ENCODE measurements at regions not wholly inside any gene's neighbourhood (a gene's known extent, or its start where the extent isn't known, plus 50 kb on each side); places are given as distances from the start of the nearest gene placed in this dataset.

GRCh38 chr9:87249029-87249428 is 248.6 kb upstream of the DAPK1 start:
- no peaks in the 10 kb centered on the region for H3K36me3 ChIP-seq
- DNase-seq, result no peak
- no peak overlapping the region for H3K4me3 ChIP-seq
- no peaks in the 10 kb centered on the region for H3K4me1 ChIP-seq
- H3K27ac ChIP-seq, result no peak overlapping the region
- no peaks in the 10 kb centered on the region for H3K9me3 ChIP-seq (replicated peaks)
- no peaks in the 10 kb centered on the region for H3K27me3 ChIP-seq

- no peaks in the 10 kb centered on the region for H3K9me3 ChIP-seq (replicated peaks)
- no peak overlapping the region for H3K4me3 ChIP-seq
- H3K27ac ChIP-seq, result no peak overlapping the region
- H3K27me3 ChIP-seq, result no peaks in the 10 kb centered on the region
- DNase-seq, result no peak
- H3K4me1 ChIP-seq, result peaks cover under 1% of the 10 kb centered on the region; the same call in 1 of the 2 replicates
- H3K36me3 ChIP-seq, result no peaks in the 10 kb centered on the region
Observed at GRCh38 chr9:87250205-87250604, 247.5 kb upstream of the DAPK1 start.

GRCh38 chr9:87255431-87256155 is 242.1 kb upstream of the DAPK1 start:
- Histone ChIP-seq H3K36me3 (no peaks in the 10 kb centered on the region), H3K27ac (no peak overlapping the region), H3K27me3 (no peaks in the 10 kb centered on the region), H3K4me3 (no peak overlapping the region), H3K4me1 (peaks cover 36% of the 10 kb centered on the region), H3K9me3 (replicated peaks) (peaks cover 5% of the 10 kb centered on the region)
- no peak for DNase-seq

GRCh38 chr9:87256973-87257372 is 240.7 kb upstream of the DAPK1 start:
- peak; percentile 81 to 96 for DNase-seq
- no peak overlapping the region for H3K4me3 ChIP-seq
- H3K27ac ChIP-seq, result peak overlapping the region; percentile 27
- no peaks in the 10 kb centered on the region for H3K36me3 ChIP-seq
- H3K9me3 ChIP-seq (replicated peaks), result peaks cover 5% of the 10 kb centered on the region
- peaks cover 36% of the 10 kb centered on the region for H3K4me1 ChIP-seq
- H3K27me3 ChIP-seq, result no peaks in the 10 kb centered on the region

GRCh38 chr9:87259543-87260518 is 237.8 kb upstream of the DAPK1 start:
- H3K27ac ChIP-seq, result peak overlapping the region; percentile 11; the same call in 1 of the 2 replicates

GRCh38 chr9:87263291-87263690 is 234.4 kb upstream of the DAPK1 start:
- H3K9me3 ChIP-seq (replicated peaks), result peaks cover 9% of the 10 kb centered on the region
- no peaks in the 10 kb centered on the region for H3K36me3 ChIP-seq
- DNase-seq, result no peak
- peaks cover 24% of the 10 kb centered on the region for H3K4me1 ChIP-seq
- H3K27ac ChIP-seq, result no peak overlapping the region
- no peaks in the 10 kb centered on the region for H3K27me3 ChIP-seq
- H3K4me3 ChIP-seq, result no peak overlapping the region

More at GRCh38 chr9:87259543-87260518, 237.8 kb upstream of the DAPK1 start:
- Histone ChIP-seq H3K9me3 (replicated peaks) (peaks cover 5% of the 10 kb centered on the region), H3K4me3 (peak overlapping the region; percentile 26), H3K27me3 (no peaks in the 10 kb centered on the region), H3K36me3 (no peaks in the 10 kb centered on the region), H3K4me1 (peaks cover 36% of the 10 kb centered on the region)
- peak; percentile 70 to 92 for DNase-seq

- Histone ChIP-seq H3K4me1 (peaks cover 25% of the 10 kb centered on the region), H3K9me3 (replicated peaks) (peaks cover 6% of the 10 kb centered on the region; the same call in 1 of the 2 replicates), H3K4me3 (no peak overlapping the region), H3K27ac (peak overlapping the region; percentile 80), H3K27me3 (no peaks in the 10 kb centered on the region), H3K36me3 (no peaks in the 10 kb centered on the region)
- DNase-seq, result no peak
Observed at GRCh38 chr9:87266697-87267096, 231.0 kb upstream of the DAPK1 start.

GRCh38 chr9:87267251-87268070 is 230.2 kb upstream of the DAPK1 start:
- peak; percentile 66 to 93 for DNase-seq
- no peak overlapping the region for H3K4me3 ChIP-seq
- H3K27ac ChIP-seq, result peak overlapping the region; percentile 80
- peaks cover 32% of the 10 kb centered on the region for H3K4me1 ChIP-seq
- no peaks in the 10 kb centered on the region for H3K36me3 ChIP-seq
- peaks cover 6% of the 10 kb centered on the region; the same call in 1 of the 2 replicates for H3K9me3 ChIP-seq (replicated peaks)
- no peaks in the 10 kb centered on the region for H3K27me3 ChIP-seq

- peaks cover 6% of the 10 kb centered on the region; the same call in 1 of the 2 replicates for H3K9me3 ChIP-seq (replicated peaks)
- no peaks in the 10 kb centered on the region for H3K36me3 ChIP-seq
- no peaks in the 10 kb centered on the region for H3K27me3 ChIP-seq
- DNase-seq, result no peak
- peak overlapping the region; percentile 58 for H3K27ac ChIP-seq
- H3K4me3 ChIP-seq, result peak overlapping the region; percentile 46
- peaks cover 32% of the 10 kb centered on the region for H3K4me1 ChIP-seq
Observed at GRCh38 chr9:87269296-87270176, 228.1 kb upstream of the DAPK1 start.

- Histone ChIP-seq H3K4me3 (peak overlapping the region; percentile 46), H3K27ac (peak overlapping the region; percentile 58)
Observed at GRCh38 chr9:87270221-87270847, 227.3 kb upstream of the DAPK1 start.

GRCh38 chr9:87270848-87271234 is 226.8 kb upstream of the DAPK1 start:
- peaks cover 39% of the 10 kb centered on the region for H3K4me1 ChIP-seq
- H3K4me3 ChIP-seq, result peak overlapping the region; percentile 46
- peaks cover 6% of the 10 kb centered on the region; the same call in 1 of the 2 replicates for H3K9me3 ChIP-seq (replicated peaks)
- H3K36me3 ChIP-seq, result no peaks in the 10 kb centered on the region
- DNase-seq, result no peak
- peak overlapping the region; percentile 58; the same call in 1 of the 2 replicates for H3K27ac ChIP-seq
- no peaks in the 10 kb centered on the region for H3K27me3 ChIP-seq

More at GRCh38 chr9:87270221-87270847, 227.3 kb upstream of the DAPK1 start:
- Histone ChIP-seq H3K4me1 (peaks cover 34% of the 10 kb centered on the region), H3K9me3 (replicated peaks) (peaks cover 6% of the 10 kb centered on the region; the same call in 1 of the 2 replicates), H3K36me3 (no peaks in the 10 kb centered on the region), H3K27me3 (no peaks in the 10 kb centered on the region)
- peak; percentile 75 to 85 for DNase-seq

GRCh38 chr9:87271696-87272477 is 225.8 kb upstream of the DAPK1 start:
- no peaks in the 10 kb centered on the region for H3K36me3 ChIP-seq
- no peaks in the 10 kb centered on the region; the same call in 1 of the 2 replicates for H3K9me3 ChIP-seq (replicated peaks)
- DNase-seq, result no peak
- no peak overlapping the region for H3K27ac ChIP-seq
- peaks cover 48% of the 10 kb centered on the region for H3K4me1 ChIP-seq
- H3K27me3 ChIP-seq, result no peaks in the 10 kb centered on the region
- H3K4me3 ChIP-seq, result no peak overlapping the region
